ENCODE measurements at regions not wholly inside any gene's neighbourhood (a gene's known extent, or its start where the extent isn't known, plus 50 kb on each side); places are given as distances from the start of the nearest gene placed in this dataset.
"Not testable (repeated sequence)": the region's sequence is repeated elsewhere in the genome, so short reads cannot be mapped to it uniquely, and the experiment has no call there.

- peak; percentile 50 for DNase-seq (ENCODE audit: low read depth)
- no peak for TF ChIP-seq CTCF (IDR thresholded peaks at IDR 0.05; ENCODE audit: insufficient read depth, low read depth, low read length, missing control alignments)
- no peak overlapping the region for H3K4me3 ChIP-seq (ENCODE audit: low read length)
Observed at GRCh38 chr7:22051886-22052673, 106.4 kb upstream of the CDCA7L start.

GRCh38 chr7:22049766-22050500 lies 104.2 kb upstream of the CDCA7L start:
- no peak for DNase-seq (ENCODE audit: low read depth)
- H3K4me3 ChIP-seq (ENCODE audit: low read length) = no peak overlapping the region
- TF ChIP-seq CTCF (IDR thresholded peaks at IDR 0.05; ENCODE audit: insufficient read depth, low read depth, low read length, missing control alignments) = no peak

GRCh38 chr7:22043367-22043766 lies 97.7 kb upstream of the CDCA7L start:
- peak; percentile 58 for DNase-seq (ENCODE audit: low read depth)
- H3K4me3 ChIP-seq (ENCODE audit: low read length) = no peak overlapping the region
- no peak for TF ChIP-seq CTCF (IDR thresholded peaks at IDR 0.05; ENCODE audit: insufficient read depth, low read depth, low read length, missing control alignments)

- no peak for TF ChIP-seq CTCF (IDR thresholded peaks at IDR 0.05; ENCODE audit: insufficient read depth, low read depth, low read length, missing control alignments)
Observed at GRCh38 chr7:22040923-22041595, 95.4 kb upstream of the CDCA7L start.

GRCh38 chr7:22039670-22040069 lies 94.0 kb upstream of the CDCA7L start:
- no peak for DNase-seq (ENCODE audit: low read depth)
- TF ChIP-seq CTCF (IDR thresholded peaks at IDR 0.05; ENCODE audit: insufficient read depth, low read depth, low read length, missing control alignments) = no peak
- no peak overlapping the region for H3K4me3 ChIP-seq (ENCODE audit: low read length)

More at GRCh38 chr7:22040923-22041595, 95.4 kb upstream of the CDCA7L start:
- DNase-seq (ENCODE audit: low read depth) = no peak
- no peak overlapping the region for H3K4me3 ChIP-seq (ENCODE audit: low read length)

GRCh38 chr7:22032356-22032755 lies 86.7 kb upstream of the CDCA7L start:
- H3K4me3 ChIP-seq (ENCODE audit: low read length); DNase-seq (ENCODE audit: low read depth): not testable (repeated sequence)

GRCh38 chr7:22028656-22029055 lies 83.0 kb upstream of the CDCA7L start:
- H3K4me3 ChIP-seq (ENCODE audit: low read length); DNase-seq (ENCODE audit: low read depth): not testable (repeated sequence)

All from epithelial cell of esophagus (primary cell).